Transverse colon (tissue), 4 donors: ENCODE measurements at regions not wholly inside any gene's neighbourhood (a gene's known extent, or its start where the extent isn't known, plus 50 kb on each side); places are given as distances from the start of the nearest gene placed in this dataset.

Source experiments
- CTCF ChIP-seq, 5 experiments: fragments of 200-600 bp in 3 of 5; fragments of 450-650 bp in 2 of 5; sonication (generic) in 3 of 5; IDR thresholded peaks; 1 replicate in 2 of 5; 2 replicates in 3 of 5; pipeline ENCODE4 v1.5.1; 2016 to 2017; ENCODE audit warnings: antibody characterized with exemption in 5 of 5, inconsistent platforms in 3 of 5, mild to moderate bottlenecking in 2 of 5, moderate library complexity in 1 of 5
- EP300 ChIP-seq: sonication (generic); formaldehyde crosslinking; IDR thresholded peaks from one replicate; pipeline ENCODE4 v1.6.1; 2017; ENCODE audit warnings: antibody characterized with exemption, low read depth
- POLR2A ChIP-seq: fragments of 450-650 bp; IDR thresholded peaks from one replicate; pipeline ENCODE4 v1.6.1; 2016; ENCODE audit warnings: antibody characterized with exemption, mild to moderate bottlenecking, moderate library complexity
- POLR2AphosphoS5 ChIP-seq, 3 donors: sonication (generic); formaldehyde crosslinking; IDR thresholded peaks; one replicate each; pipeline ENCODE4 v1.6.1; 2016; ENCODE audit warnings: antibody characterized with exemption in 3 of 3

GRCh38 chr2:41337956-41338355 lies 709.9 kb upstream of the PKDCC start:
- TF ChIP-seq POLR2AphosphoS5 (IDR thresholded peaks at IDR 0.05) (no peak), CTCF (IDR thresholded peaks at IDR 0.05) (no peak), POLR2A (no peak), EP300 (no peak)
